B cell (primary cell): ENCODE measurements at regions not wholly inside any gene's neighbourhood (a gene's known extent, or its start where the extent isn't known, plus 50 kb on each side); places are given as distances from the start of the nearest gene placed in this dataset.

ENCODE experiments used
- EZH2 ChIP-seq: IDR thresholded peaks from 2 replicates; pipeline ENCODE4 v1.6.1; 2012; ENCODE audit warnings: borderline replicate concordance, low read depth, mild to moderate bottlenecking, moderate library complexity, low read length; ENCODE audit not compliant: insufficient read depth, poor library complexity, severe bottlenecking
- TF ChIP-seq, protein P1 (sequence below): fragments of 200-600 bp; IDR thresholded peaks from one replicate; pipeline ENCODE4 v1.8.0; 2022; ENCODE audit warnings: antibody characterized with exemption, mild to moderate bottlenecking

DNA sequence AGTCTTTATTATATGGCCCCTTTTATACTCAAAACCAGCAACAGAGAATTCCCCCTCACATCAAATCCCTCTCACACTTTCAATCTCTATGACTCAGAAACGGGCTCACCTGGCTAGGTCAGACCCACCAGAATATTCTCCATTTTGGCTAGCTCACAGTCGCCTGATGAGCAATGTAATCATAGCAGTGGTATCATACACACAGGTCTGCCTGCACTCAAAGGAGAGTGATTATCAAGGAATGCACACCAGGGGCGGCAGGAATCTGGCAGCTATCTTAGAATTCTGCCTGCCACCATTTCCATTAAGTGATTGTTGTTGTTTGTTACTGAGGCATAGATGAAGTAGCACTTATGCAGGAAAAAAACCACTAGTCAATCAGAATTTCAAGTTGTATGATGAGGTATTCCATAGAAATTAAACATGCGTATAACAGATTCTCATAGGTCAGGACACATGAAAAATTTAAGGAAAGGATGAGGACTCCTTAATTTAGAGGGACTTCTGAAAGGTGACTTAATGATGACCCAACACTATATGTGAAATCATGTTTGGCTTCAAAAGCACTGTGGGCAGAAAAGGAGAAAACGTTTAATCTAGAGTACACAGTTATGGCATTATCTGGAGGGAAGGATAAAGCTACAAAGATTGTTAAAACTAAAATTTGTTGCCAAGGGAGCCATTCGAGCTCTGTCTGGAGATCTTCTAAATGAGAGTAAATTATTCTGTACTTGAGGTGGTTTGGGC lies 185.8 kb upstream of the DDI1 start:
- TF ChIP-seq, protein P1, sequence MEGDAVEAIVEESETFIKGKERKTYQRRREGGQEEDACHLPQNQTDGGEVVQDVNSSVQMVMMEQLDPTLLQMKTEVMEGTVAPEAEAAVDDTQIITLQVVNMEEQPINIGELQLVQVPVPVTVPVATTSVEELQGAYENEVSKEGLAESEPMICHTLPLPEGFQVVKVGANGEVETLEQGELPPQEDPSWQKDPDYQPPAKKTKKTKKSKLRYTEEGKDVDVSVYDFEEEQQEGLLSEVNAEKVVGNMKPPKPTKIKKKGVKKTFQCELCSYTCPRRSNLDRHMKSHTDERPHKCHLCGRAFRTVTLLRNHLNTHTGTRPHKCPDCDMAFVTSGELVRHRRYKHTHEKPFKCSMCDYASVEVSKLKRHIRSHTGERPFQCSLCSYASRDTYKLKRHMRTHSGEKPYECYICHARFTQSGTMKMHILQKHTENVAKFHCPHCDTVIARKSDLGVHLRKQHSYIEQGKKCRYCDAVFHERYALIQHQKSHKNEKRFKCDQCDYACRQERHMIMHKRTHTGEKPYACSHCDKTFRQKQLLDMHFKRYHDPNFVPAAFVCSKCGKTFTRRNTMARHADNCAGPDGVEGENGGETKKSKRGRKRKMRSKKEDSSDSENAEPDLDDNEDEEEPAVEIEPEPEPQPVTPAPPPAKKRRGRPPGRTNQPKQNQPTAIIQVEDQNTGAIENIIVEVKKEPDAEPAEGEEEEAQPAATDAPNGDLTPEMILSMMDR, result no peak
- TF ChIP-seq EZH2, result no peak
